NT2/D1 (cell line): ENCODE measurements at regions not wholly inside any gene's neighbourhood (a gene's known extent, or its start where the extent isn't known, plus 50 kb on each side); places are given as distances from the start of the nearest gene placed in this dataset.
"Not testable (repeated sequence)": the region's sequence is repeated elsewhere in the genome, so short reads cannot be mapped to it uniquely, and the experiment has no call there.

Source experiments
- SUZ12 ChIP-seq: IDR thresholded peaks from 2 replicates; pipeline ENCODE4 v1.6.1; 2011; ENCODE audit not compliant: insufficient read length, insufficient read depth; ENCODE audit errors: extremely low read depth
- ZNF274 ChIP-seq: IDR thresholded peaks from 2 replicates; pipeline ENCODE4 v1.6.1; 2011; ENCODE audit warnings: mild to moderate bottlenecking, low read depth, low read length

DNA sequence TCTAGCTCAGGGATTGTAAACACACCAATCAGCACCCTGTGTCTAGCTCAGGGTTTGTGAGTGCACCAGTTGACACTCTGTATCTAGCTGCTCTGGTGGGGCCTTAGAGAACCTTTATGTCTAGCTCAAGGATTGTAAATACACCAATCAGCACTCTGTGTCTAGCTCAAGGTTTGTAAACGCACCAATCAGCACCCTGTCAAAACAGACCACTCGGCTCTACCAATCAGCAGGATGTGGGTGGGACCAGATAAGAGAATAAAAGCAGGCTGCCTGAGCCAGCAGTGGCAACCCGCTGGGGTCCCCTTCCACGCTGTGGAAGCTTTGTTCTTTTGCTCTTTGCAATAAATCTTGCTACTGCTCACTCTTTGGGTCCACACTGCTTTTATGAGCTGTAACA lies 168.3 kb downstream of the CD24 start:
- not testable (repeated sequence) for TF ChIP-seq ZNF274, SUZ12
